Fibroblast of the aortic adventitia (primary cell): ENCODE measurements at regions not wholly inside any gene's neighbourhood (a gene's known extent, or its start where the extent isn't known, plus 50 kb on each side); places are given as distances from the start of the nearest gene placed in this dataset.

Experiments
- DNase-seq: peaks from one replicate; pipeline ENCODE4 v3.0.0-alpha.2; 2010; ENCODE audit warnings: low read depth
- H3K4me3 ChIP-seq: 2 replicates; pipeline ENCODE4 v1.5.1; 2011; ENCODE audit warnings: low read depth, mild to moderate bottlenecking, control low read depth, low read length, moderate library complexity
- CTCF ChIP-seq: IDR thresholded peaks from 2 replicates; pipeline ENCODE4 v1.5.1; 2011; ENCODE audit warnings: mild to moderate bottlenecking, low read length, control low read depth, inconsistent platforms; ENCODE audit not compliant: insufficient read depth

DNA sequence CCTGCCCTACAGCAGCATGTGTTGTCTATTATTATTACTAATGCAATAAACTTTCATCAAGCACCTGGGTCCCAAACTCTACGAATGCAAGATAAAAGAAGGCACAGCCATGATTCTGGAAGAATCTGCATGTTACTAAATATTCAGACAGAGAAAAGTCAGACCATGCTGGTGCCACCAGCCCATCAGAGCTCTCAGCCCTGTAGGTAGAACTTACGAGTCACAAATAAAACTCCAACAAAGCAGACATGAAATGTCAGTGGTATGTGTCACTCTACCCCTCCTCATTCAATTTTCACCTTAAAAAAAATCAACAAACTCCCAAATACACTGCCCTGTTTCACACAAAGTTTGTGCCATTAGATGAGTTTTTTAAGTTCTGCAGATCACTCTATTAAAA lies 62.4 kb upstream of the TIAM1 start:
- H3K4me3 ChIP-seq = no peak overlapping the region
- no peak for TF ChIP-seq CTCF
- no peak for DNase-seq

DNA sequence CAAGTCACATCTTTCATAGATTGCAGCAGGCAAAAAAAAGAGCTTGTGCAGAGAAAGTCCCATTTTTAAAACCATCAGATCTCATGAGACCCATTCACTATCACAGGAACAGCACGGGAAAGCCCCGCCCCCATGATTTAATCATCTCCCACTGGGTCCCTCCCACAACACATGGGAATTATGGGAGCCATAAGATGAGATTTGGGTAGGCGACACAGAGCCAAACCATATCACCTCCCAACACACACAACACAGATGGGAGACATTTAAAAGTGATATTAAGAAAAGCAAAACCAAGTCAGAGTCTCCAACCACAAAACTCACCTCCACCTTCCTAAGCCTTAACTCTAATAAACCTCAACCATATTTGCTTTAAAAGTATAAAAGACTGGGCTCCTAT lies 61.5 kb upstream of the TIAM1 start:
- no peak overlapping the region for H3K4me3 ChIP-seq
- no peak for TF ChIP-seq CTCF
- no peak for DNase-seq

DNA sequence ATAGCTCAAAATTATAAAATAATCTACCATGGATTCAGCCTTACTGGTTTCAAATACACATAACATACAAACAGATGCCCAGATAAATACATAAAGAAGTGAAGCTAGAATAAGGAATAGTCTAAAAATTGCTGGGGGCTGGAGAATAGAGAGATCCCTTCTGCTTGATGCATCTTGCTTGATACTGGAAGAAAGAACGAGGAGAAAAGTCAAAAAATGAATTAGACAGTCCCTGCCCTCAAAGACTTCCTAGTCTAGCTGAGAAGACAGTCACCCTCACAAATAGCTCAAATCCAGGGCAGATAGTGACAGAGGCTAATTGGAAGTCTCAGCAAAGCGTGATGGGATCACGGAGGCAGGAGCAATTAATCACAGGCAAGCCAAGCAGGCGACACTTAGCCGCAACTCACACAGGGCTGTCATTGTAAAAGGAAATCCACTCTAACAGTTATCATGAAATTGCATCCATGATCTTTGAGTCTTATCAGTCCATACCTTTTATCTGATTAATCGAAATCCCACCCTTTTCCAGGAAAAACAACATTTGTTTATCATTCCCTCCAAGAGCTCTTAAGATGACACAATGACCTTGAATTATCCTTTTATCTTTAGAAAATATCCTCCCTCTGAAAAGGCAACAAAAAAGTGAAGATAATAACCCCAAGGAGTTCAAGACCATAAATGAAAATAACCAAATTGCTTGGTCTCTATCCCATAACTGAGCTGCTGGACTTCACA lies 59.7 kb upstream of the TIAM1 start:
- no peak for DNase-seq
- no peak overlapping the region for H3K4me3 ChIP-seq
- TF ChIP-seq CTCF = no peak

DNA sequence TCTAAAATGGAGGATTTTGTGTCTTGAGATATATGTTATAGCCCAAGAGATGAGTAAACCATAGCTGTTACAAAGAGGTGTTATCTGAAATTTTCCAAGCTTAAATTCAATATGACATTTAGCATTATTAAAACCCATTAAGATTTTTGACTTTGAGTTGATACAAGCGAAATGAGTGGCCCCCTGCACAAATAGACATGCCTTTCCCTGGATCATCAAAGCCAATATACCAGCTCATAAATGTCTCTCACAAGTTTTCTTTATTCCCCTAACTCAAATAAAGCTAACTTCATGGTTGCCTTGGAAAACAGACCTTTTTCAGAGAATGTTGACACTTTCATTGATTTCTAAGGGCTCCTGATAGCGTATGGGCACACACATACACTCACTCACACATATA lies 55.5 kb upstream of the TIAM1 start:
- TF ChIP-seq CTCF = no peak
- DNase-seq = no peak
- H3K4me3 ChIP-seq = no peak overlapping the region

GRCh38 chr21:31398574-31398973 lies 54.5 kb upstream of the TIAM1 start:
- TF ChIP-seq CTCF = no peak
- no peak for DNase-seq
- no peak overlapping the region for H3K4me3 ChIP-seq

DNA sequence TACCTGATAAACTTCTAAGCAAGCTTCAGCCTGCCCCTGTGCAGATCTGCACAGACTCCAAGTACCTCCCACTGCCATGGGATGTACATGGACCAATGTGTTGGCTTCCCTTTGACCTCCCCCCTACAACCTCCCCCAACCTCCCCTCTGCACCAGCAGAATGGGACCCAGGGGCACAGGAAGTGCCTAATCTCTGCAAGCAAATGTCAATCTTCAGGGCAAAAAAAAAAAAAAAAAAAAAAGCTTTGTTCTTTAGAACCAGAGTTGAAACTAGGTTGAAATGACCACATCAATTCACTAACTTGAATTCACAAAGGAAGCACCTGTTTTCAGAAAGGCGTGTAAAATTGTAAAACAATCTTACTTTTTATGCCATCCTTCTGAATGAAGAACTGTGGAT lies 53.9 kb upstream of the TIAM1 start:
- DNase-seq = no peak
- TF ChIP-seq CTCF = no peak
- no peak overlapping the region for H3K4me3 ChIP-seq

DNA sequence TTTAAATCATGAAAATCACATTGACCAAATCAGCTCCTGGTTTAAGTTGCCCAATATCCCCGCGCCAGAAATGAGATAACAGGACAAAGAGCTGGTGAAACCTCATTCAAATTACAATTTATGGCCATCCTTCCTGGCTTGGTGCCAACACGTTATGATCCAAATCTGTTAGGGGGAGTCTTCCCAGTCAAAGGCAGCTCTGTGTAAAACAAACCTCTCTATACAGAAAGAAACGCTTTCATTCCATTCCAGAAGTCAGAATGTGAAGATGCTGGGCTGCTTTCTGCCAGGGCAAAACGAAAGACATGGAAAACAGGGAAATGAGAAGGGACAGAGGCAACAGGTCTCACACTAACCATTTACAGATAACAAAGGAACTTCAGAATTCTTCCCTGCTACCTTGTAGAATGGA lies 53.5 kb upstream of the TIAM1 start:
- no peak overlapping the region for H3K4me3 ChIP-seq
- TF ChIP-seq CTCF = no peak
- DNase-seq = peak; percentile 13
